GM12872 (cell line): ENCODE measurements at regions not wholly inside any gene's neighbourhood (a gene's known extent, or its start where the extent isn't known, plus 50 kb on each side); places are given as distances from the start of the nearest gene placed in this dataset.

ENCODE experiments used
- TF ChIP-seq, protein P1 (sequence below): IDR thresholded peaks from 3 replicates; pipeline ENCODE4 v1.5.1; 2011; ENCODE audit warnings: low read depth, mild to moderate bottlenecking, low read length, moderate library complexity; ENCODE audit not compliant: insufficient read depth

- TF ChIP-seq, protein P1, sequence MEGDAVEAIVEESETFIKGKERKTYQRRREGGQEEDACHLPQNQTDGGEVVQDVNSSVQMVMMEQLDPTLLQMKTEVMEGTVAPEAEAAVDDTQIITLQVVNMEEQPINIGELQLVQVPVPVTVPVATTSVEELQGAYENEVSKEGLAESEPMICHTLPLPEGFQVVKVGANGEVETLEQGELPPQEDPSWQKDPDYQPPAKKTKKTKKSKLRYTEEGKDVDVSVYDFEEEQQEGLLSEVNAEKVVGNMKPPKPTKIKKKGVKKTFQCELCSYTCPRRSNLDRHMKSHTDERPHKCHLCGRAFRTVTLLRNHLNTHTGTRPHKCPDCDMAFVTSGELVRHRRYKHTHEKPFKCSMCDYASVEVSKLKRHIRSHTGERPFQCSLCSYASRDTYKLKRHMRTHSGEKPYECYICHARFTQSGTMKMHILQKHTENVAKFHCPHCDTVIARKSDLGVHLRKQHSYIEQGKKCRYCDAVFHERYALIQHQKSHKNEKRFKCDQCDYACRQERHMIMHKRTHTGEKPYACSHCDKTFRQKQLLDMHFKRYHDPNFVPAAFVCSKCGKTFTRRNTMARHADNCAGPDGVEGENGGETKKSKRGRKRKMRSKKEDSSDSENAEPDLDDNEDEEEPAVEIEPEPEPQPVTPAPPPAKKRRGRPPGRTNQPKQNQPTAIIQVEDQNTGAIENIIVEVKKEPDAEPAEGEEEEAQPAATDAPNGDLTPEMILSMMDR, result no peak
Measured at GRCh38 chr1:234539666-234540403, 60.9 kb upstream of the TARBP1 start.

GRCh38 chr1:234538930-234539649 is 60.1 kb upstream of the TARBP1 start:
- TF ChIP-seq, protein P1, result no peak

DNA sequence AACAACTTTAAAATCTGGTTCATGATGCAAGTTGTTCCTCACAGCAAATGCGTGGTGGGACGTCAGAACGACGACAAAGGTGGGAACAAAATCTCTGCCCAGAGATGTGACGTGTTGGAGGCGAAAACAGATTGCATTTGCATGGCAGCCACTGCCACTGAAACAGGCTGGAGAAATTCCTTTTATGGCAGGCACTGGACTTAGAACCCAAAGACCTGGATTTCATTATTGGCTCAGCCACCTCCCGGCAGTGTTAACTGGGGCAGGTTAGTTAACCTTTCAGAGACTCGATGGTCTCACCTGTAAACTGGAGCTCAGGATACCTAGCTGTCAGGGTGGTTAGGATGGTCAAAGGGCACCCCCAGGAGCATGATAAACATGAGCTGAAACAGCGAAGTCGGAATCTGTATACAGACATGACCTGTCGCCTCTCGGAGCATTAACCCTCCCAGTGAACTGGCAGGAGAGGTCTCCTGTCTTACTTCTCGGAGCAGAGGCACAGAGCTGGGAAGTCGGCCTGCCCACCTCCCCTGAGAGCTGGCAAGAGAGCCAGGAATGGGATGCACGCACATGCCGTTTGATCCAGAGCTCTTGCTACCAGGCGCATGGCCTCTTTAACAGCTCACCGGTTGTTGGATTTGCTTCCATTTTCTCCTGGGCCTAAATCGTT is 59.2 kb upstream of the TARBP1 start:
- TF ChIP-seq, protein P1, result no peak

DNA sequence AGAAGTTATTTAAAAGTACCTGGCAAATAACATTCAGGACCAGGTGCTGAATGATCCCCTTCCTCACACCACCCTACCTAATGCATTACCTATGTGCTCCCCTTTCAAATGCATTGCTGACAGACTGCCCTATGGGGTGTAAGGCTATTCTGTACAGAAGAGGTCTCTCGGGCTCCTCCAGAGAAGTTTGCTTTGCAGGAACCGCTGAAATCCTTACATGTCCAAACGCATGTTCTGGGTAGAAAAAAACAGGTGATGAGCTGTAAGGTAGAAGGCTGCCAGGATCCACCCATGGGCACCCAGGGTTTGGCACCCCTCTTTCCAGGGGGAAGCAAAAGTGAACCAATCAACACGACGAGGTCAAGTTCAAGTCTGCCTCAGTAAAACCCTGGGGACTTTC is 58.3 kb upstream of the TARBP1 start:
- TF ChIP-seq, protein P1, result no peak

- TF ChIP-seq, protein P1, result no peak
Measured at GRCh38 chr1:234536741-234537140, 57.8 kb upstream of the TARBP1 start.

DNA sequence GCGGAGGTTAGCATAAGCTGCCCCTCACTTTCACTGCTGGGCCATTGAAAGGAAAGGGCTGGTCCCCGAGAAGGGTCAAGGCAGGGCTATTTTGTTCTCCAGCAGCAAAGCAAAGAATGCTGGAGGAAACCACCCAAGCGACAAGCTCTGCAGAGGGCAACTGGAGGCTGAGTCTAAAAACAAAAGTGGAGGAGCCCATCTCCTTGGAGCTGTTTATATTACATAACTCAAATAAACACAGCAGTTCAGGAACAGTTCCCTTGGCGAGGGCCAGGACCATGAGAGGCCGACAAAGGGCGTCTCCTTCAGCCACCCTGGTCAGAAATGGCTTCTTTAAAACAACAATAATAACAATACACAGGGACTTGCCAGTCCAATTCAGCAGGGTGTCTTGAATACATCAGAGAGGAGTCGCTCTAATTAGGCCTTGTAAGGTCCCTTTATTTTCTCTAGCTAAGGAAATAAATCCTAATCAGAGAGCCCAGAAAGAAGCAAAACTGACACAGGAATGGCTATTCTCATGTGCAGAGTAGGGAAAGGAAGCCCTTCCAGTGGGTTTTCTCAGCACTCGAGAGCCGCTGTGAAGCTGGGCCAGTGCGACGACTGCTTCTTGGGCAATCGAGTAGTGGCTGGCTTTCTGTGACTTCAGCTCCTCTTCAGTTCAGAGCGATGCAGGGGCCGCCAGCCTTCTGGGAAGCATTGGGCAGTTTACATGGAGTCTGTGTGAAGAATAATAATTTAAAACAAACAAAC is 57.0 kb upstream of the TARBP1 start:
- TF ChIP-seq, protein P1, result no peak

GRCh38 chr1:234535218-234535617 is 56.2 kb upstream of the TARBP1 start:
- TF ChIP-seq, protein P1, result no peak
